PC-9 (cell line): ENCODE measurements at regions not wholly inside any gene's neighbourhood (a gene's known extent, or its start where the extent isn't known, plus 50 kb on each side); places are given as distances from the start of the nearest gene placed in this dataset.
"Not testable (repeated sequence)": the region's sequence is repeated elsewhere in the genome, so short reads cannot be mapped to it uniquely, and the experiment has no call there.

Experiments used
- EZH2 ChIP-seq: fragments of 200-600 bp; sonication (generic); IDR thresholded peaks from 2 replicates; pipeline ENCODE4 v1.8.0; 2017; ENCODE audit warnings: antibody characterized with exemption, low read depth
- TF ChIP-seq, protein P1 (sequence below): fragments of 200-600 bp; sonication (generic); conservative IDR thresholded peaks from 2 replicates; pipeline ENCODE4 v1.6.1; 2017; ENCODE audit warnings: mixed run types, antibody characterized with exemption, mild to moderate bottlenecking, moderate library complexity

DNA sequence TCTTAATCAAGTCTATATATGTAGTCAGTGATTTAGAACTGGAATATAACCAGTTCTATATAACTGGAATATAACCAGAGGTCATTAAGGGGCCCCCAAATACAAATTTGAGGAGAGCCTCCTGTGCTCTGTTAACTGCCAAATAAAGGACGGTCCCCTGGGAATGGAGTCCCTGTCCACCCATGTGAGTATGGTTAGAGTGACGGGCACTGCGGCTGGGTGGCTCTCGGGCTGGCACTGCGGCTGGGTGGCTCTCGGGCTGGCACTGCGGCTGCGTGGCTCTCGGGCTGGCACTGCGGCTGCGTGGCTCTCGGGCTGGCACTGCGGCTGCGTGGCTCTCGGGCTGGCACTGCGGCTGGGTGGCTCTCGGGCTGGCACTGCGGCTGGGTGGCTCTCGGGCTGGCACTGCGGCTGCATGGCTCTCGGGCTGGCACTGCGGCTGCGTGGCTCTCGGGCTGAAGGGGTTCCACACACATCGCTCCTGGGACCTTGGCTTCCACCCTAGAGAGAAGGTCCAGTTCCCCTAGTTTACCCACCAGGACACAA, 292.8 kb upstream of the RNF32 start:
- TF ChIP-seq, protein P1, sequence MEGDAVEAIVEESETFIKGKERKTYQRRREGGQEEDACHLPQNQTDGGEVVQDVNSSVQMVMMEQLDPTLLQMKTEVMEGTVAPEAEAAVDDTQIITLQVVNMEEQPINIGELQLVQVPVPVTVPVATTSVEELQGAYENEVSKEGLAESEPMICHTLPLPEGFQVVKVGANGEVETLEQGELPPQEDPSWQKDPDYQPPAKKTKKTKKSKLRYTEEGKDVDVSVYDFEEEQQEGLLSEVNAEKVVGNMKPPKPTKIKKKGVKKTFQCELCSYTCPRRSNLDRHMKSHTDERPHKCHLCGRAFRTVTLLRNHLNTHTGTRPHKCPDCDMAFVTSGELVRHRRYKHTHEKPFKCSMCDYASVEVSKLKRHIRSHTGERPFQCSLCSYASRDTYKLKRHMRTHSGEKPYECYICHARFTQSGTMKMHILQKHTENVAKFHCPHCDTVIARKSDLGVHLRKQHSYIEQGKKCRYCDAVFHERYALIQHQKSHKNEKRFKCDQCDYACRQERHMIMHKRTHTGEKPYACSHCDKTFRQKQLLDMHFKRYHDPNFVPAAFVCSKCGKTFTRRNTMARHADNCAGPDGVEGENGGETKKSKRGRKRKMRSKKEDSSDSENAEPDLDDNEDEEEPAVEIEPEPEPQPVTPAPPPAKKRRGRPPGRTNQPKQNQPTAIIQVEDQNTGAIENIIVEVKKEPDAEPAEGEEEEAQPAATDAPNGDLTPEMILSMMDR = not testable (repeated sequence)
- TF ChIP-seq EZH2 = not testable (repeated sequence)
